ENCODE measurements at regions not wholly inside any gene's neighbourhood (a gene's known extent, or its start where the extent isn't known, plus 50 kb on each side); places are given as distances from the start of the nearest gene placed in this dataset.

DNA sequence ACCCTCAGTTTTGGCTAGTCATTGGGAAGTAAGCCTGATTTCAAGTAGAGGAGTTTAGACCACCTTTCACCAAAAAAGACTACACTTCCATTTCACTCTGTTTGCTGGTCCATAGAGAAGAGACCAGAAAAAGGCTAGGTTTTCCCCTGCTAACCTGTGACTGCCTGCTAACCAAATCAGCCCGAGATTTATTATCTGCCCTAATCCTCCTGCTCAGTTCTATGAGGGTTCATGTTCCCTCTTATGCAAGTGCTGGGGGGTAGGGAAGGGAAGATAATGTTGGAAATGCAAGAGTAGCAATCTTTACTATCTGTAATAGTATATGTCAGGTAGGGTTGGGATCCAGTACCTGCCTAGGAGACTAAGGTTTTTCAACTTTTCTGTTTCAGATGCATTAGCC, 51.6 kb upstream of the CCNG1 start:
- TF ChIP-seq CTCF (IDR thresholded peaks at IDR 0.05) (no peak), RCOR1 (IDR thresholded peaks at IDR 0.05; ENCODE audit: low read depth, low read length) (no peak), EP300 (IDR thresholded peaks at IDR 0.05) (no peak), RARB (CRISPR knock-in tag; IDR thresholded peaks at IDR 0.05) (no peak), RAD21 (conservative IDR thresholded peaks at IDR 0.05 in 1 of 2, IDR thresholded peaks at IDR 0.05 in 1 of 2) (no peak), NR3C1 (IDR thresholded peaks at IDR 0.05) (no peak)
